GM19395 (cell line): ENCODE measurements at regions not wholly inside any gene's neighbourhood (a gene's known extent, or its start where the extent isn't known, plus 50 kb on each side); places are given as distances from the start of the nearest gene placed in this dataset.

Experiments
- ATAC-seq: cut with Tn5 transposase; IDR thresholded peaks from one replicate; pipeline ENCODE4 v1.9.1; 2021; ENCODE audit warnings: mild to moderate bottlenecking, moderate library complexity; ENCODE audit not compliant: unreplicated experiment

DNA sequence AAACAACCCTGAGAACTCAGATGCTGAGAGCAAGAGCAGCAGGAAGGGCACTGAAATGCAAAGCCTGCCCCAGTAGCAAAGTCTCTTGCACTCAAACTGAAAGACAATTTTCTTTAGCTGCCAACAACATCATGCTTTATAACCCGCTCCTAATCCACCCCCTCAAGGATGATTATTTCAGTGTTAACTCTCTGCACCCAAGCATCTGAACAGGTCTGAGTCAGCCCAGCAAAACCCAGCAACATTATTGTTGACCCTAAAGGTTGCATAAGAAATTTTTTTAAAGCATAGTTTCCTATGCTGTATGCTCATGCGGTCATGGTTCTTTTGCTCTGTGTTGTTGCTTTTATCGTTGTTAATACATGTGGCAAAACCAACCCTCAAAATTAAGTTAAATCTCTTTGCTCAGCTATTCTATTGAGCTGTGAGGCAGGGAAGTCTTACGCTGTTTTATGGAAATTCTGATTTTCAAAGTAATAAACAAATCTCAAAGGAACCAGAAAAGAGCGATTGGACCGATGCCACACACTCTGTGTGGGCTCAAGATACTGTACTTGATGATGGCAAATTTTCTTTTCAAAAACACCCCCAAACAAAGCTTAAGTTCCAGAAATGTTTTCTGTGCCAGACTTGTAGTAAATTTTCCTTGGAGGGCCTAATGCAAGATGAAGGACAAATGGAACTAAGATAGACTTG lies 440.6 kb upstream of the MPDZ start:
- ATAC-seq = no peak

DNA sequence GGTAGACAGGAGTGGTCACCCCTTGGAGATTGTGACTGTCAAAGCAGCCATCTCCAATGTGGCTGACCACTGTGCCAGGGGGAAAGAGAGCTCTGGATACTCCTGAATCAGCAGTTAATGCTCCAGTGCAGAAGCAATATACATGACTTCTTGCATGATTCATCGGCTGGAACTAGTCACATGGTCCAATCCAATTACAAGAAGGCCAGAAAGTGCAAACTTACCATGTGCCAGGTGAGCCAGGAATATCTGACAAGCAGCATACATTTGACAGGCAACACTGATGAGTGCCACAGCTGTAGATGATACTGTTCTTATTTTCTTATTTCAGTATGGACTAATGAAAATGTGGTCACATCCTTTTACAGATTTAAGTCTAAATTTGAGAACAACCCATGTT lies 440.0 kb upstream of the MPDZ start:
- no peak for ATAC-seq

DNA sequence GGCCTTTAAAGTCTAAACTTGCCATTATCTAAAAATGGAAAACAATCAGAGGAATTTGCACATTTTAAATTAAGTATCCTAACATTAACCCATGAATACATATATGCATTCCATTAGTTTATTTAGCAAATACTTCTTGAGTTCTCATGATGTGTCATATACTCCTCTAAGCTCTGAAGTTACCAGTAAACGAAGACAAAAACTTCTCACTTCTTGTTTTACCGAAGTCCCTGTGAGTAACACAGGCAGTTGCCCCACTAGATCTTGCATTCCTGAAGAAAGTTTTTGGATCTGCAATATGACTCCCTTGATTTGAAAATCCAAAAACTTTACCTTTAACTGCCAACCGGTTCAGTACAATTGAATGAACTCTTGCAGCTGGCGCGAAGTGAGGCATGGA lies 439.0 kb upstream of the MPDZ start:
- ATAC-seq = no peak

DNA sequence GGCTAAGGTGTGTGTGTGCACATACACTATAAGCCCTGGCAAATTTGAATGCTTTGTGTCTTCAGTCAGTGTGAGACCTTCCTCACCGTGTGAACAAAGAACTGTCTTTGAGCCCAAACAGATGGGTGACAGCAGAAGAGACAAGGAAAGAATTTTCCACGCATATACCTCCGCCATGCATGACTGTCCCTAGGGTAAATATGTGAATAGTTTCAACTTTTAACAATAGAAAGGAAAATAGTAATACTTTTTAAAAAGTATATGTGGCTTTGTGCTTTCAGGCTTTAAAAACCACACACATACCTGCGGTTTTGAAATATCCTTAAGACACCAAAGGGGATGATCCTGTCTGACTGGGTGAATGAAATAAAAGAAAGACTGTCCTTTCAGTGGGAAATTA lies 438.6 kb upstream of the MPDZ start:
- no peak for ATAC-seq

DNA sequence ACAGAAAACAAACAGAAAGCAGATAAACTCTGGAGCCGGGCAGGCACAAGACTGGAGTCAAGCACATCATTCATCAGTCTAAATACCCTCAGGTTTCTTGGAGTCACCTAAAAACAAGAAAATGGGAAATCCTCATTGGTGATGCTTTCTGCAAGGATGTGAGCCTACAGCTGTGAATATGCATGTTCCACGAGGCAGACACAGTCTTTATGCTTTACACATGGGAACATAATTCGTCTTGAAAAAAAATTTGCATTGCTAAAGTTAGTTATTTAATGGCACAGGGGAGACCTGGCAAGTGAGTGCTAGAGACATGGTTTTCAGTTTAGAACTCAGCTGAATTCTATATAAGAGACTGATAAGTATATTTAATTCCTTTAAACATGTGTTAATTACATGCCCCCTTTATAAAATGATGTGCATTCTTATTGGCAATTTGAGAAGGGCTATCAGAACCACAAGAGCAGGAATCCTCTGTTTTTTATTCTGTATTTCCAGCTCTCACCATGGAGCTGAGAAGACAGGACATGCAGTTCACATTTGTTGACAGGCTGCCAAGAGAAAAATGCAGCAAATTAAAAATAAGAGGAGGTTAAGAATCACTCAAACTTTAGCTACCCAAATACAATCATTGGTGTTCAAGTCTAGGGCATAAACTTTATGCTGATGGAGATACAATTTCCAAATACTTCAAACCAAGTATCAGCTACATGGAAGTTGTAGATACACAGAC lies 438.0 kb upstream of the MPDZ start:
- ATAC-seq = no peak

DNA sequence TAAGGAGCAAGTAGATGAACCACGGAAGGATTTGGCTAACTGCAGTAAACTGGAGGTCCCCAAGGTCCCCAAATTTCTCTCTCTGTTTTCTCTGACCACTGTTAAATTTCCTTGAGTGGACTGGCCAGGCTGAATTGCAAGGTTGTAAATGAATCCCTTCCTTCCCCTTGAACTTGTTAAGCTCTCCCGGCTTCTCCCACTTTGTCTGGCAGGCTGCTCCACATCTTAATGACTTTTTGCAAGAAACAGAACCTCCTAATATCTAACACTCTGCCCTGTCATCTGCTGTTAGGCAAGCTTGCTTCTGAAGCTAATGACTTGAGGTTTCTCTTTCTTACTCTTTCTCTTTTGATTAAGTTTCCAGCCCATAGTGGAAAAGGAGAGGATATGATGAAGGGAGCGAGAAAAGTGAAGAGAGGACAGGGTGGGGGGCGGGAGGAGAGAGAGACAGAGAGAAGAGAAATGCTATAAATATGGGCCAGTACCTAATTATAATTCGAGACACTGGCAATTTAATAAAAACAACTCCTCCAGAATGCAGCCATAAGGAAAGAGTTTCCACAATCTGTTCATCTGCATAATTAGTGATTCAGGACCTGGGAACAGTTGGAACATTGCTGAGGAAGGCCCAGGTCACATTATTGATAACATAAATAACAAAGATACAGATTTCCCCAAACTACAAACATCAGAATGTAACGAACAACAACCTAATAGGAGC lies 437.3 kb upstream of the MPDZ start:
- ATAC-seq = no peak

DNA sequence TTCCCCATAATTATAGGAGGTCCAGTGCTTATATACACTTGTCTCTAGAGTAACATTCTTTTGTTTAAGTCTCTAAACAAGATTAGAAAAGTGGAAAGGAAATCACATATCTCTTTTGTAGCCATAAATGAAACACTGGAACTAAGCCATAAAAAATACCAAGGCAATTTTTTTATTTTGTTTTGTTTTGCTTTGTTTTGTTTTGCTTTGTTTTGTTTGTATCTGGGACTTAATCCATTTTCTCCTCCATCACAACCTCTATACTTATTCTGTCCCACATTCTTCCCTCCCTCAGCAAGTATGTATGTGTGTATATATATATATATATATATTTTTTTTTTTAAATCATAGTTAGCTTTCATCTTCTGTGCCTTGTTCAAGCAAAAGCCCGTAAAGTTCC lies 436.6 kb upstream of the MPDZ start:
- ATAC-seq = no peak

DNA sequence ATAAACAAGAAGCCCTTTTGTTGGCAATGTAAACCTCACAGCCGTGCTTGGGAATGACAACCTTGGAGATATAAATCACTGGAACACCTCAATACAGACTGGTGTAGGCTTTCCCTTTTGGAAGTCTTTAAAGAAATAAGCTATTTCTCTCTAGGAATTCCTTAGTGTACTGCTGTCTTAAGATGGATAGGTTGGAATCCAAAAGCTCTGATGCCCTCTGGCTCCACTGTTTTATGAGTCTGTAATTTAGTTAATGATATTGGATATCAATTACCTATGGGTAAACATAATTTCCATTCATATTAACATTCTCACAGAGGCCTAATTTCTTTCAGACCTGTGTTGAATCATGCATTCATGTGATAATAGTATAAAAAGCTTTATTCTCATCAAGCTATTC lies 435.9 kb upstream of the MPDZ start:
- no peak for ATAC-seq

DNA sequence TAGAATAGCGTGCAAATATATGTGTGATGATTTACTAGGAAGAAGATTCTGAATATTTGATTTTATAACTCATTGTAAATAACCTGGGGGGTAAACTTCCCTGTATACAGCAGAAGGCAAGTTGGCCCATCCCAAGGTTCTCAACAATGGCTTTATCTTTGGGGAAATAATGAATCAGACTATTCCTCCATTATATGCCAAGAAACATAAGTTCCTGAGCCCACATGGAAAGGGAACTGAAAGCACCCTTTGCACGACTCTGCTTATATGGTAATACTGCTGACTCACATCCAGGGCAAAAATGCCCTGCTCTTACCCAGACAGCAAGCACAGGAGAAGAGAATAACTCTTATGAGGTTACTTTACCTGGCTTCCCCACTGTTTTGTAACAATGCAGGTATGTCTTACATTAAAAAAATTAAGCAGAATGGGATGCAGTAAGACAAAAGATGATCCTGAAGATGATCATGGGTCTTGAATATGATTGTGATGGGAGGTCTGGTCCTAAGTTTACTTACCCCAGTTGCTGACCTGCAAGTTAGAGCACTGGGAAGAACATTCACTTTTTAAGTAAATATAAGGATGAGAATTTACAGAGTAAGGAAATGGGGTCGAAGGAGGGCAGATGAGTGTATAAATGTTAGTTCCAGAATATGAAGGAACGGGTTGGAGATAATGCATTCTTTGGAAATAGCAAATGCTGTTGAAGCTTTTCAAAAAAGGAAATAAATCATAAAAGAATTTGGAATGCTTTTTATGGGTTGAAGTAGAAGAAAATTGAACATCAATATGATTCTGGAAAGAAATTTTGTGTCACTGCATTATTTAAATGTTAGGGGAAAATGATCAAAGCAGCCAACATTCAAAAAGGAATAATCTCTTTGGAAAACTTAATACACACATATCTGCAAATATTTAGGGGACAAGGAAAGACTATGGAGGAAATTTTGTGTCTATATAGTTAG lies 428.4 kb upstream of the MPDZ start:
- ATAC-seq = no peak

DNA sequence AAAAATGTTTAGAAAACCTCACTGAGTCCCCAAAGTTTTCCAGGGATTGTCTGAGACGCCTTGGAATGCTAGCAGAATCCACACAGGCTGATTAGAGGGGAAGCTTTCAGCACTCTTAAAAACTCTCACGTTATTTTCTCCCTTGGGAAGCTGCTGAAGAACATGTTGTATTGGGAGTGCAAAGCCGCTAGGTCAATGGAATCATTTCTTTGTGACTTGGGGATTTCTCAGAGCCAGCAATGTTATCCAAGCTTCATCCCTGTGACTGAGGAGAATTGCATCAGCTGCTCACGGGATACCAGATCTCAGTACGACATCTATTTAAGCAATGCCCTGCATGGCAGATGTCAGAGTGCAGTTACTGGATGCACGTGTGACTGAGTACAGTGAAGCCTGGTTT lies 426.4 kb upstream of the MPDZ start:
- ATAC-seq = no peak

DNA sequence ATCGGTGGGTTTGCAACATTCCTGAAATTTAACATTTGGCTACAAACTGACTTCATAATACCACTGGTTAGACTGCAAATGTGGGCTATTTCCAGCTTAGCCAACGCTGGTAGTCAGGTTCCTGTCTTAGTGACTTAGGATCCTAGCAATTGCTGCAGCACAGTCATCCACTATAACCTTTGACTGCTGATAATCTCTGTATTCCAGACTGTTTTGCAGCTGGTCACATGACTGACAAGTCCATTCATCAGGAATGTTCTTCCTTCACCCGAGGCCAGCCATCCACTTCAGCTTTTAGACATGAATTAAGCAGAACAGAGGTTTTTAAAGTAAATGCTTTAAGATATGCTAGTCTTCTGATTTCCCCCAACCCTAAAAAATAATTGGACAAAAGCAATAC lies 425.9 kb upstream of the MPDZ start:
- ATAC-seq = no peak

DNA sequence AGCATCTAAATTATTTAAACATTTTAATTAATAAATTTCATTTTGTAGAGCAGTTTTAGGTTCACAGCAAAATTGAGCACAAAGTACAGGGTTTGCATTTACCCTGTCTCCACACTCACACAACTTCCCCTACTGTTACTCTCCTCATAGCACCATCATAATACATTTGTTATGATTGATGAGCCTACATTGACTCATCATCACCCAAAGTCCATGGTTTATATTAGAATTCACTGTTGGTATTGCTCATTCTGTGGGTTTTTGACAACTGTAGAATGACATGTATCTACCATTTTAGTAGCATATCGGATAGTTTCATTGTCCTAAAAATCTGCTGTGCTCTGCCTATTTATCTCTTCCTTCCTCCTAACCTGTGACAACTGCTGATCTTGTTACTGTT lies 411.1 kb upstream of the MPDZ start:
- ATAC-seq = no peak

DNA sequence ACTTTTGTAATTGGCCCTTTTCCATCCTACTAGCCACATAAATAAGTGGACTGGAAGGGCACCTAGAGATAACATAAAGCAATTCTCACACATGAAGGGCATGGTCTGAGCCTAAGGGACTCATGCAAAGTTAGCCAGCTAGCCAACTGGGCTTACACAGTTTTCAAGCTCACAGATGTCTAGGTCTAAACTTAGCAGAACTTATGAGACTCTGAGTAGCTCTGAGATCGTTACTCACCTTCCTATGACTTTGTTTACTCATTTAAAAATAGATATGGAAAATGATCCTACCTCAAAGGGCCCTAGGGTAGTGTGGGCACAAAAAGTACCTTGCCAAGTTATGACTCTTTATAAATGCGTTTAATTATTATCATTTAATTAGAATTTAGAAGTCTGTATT lies 410.4 kb upstream of the MPDZ start:
- no peak for ATAC-seq

DNA sequence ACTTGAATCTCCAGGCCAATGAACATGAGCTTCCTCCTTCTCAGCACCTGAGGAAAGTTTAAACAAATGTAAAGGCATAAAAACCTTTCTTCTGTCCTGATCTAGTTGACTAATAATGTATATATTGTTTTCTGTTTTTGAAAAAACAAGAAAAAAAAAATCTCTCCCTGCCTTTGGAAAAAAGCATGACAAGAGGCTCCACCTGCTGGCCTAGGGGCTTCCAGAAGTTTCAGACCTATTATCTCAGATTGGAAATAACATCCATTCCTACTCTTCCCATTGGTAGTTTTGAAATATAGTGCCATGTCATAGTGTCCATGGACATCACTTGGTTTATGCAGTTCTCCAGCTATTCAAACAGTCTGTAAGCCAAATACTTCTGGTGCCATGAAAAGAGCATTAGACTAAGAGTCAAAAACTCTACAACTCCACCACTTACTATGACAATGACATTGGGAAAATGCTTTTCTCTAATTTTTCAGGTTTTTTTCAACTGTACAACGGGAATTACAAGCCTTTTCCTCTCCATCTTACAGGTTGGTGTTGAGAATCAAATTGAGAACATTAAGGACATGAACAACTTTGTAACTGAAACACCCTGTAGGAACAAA lies 409.6 kb upstream of the MPDZ start:
- no peak for ATAC-seq

DNA sequence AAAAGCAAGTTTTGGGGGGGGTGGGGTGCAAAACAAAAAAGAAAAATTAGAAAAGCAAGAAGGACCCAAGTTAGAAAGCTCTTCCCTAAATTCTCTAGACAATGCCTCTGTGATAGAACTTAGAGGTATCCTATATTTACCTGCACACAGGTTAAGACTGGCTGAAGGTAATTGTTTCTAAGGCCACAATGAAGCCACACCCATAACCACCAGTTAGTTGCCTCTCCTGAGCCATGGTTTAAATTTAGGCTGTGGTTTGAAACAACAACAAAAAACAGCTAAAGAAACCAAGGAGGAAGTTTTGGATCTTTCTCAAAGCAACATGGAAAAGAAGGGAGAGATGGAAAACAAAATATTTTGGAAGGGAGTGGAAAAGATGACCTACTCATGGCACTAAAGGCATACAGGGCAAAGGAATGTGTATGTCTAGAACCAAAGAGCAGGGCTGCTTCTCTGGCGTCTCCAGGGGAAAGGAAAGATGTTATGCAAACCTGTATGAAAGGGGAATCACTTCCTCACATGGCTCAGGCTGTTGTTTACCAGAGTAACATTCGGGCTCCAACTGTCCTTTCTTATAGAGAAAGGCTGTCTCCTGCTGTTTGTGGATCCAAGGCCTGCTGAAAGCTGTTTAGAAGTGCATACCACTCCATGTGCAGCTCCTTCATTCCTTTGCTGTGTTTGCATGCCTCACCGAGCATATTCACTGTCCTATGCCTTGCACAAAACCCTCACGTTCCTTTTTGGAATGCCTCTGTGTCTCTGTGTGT lies 408.9 kb upstream of the MPDZ start:
- ATAC-seq = no peak

DNA sequence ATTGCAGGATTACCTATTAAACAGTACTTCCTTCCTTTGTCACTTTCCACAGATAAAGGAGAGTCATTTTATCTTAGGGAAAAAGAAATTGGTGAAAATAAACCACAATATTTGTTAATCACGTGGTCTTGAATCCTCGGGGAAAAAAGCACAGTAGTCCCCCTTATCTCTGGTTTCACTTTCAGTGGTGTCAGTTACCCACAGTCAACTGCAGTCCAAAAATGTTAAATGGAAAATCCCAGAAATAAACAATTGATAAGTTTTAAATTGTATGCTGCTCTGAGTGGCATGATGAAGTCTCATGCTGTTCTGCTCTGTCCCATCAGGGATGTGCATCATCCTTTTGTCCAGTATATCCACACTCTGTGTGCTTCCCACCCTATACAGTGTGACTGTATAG lies 405.2 kb upstream of the MPDZ start:
- no peak for ATAC-seq

DNA sequence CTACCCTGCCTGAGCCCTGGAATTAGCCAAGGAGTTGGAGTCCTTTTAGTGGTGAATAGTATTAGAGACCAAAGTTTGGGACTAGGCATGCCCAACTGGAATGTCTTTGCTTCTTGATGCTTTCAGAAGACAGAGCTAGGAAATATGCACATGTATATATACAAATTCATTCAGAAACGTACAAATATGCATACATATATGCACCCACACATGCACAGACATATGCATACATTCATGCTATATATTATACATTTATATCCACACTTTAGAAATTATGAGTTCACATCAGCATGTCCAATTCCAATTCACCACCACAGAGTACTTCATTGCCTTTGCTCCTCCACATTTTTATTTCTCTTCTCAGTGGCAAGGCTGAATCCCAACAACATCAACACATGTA lies 398.3 kb upstream of the MPDZ start:
- ATAC-seq = no peak

DNA sequence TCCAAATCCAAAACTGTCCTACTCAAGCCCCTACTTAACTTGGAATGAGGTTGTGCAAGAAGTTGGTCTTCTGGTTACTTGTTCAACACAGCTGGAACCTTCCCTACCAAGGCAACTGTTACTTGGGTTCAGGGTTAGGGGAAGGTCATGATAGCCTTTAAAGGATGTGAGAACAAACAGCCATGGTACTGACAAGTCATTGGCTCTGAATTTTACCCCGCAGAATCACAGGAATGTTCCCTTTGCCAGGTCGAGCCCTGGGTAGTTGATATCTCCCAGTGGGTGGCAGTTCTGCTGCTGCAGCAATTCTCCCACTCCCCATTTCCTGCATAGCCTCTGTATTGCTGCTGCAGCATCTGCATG lies 396.1 kb upstream of the MPDZ start:
- ATAC-seq = no peak

DNA sequence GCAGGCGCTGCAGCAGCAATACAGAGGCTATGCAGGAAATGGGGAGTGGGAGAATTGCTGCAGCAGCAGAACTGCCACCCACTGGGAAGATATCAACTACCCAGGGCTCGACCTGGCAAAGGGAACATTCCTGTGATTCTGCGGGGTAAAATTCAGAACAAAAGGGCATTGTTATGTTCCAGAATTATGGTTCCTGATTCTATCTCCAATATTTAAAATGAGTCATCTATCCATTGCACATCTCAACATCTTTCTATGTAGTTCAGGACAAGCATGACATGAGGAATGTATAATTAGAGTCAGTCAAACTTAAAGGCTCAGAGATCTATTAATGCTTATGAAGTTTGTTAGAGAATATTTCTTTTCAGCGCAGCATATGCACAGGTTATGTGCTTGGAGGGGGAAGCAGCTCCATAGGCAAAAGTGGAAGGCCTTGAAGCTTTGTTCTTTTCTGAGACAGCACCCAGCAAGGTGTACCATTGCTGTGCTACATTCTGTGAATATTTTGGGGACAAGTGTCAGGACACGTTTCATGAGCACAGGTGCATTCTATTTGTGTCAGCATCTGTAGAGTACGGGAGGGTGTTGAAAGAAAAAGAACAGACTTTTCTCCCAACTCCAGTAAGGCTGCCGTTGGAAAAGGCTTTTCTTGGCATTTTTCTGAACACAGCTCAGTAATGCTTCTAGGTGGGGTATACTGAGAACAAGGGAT lies 395.6 kb upstream of the MPDZ start:
- ATAC-seq = no peak
